Mucosa of descending colon (tissue), 3 donors: ENCODE measurements at regions not wholly inside any gene's neighbourhood (a gene's known extent, or its start where the extent isn't known, plus 50 kb on each side); places are given as distances from the start of the nearest gene placed in this dataset.

Experiments
- ATAC-seq: fragments of 200-7000 bp; cut with Tn5 transposase; one replicate; pipeline ENCODE4 v1.9.1; 2020; ENCODE audit warnings: mild to moderate bottlenecking, moderate library complexity
- DNase-seq, 3 donors: peaks; one replicate each; pipeline ENCODE4 v3.0.0-alpha.2; 2020
- H3K36me3 ChIP-seq: fragments of 200-600 bp; one replicate; pipeline ENCODE4 v1.8.0; 2021; ENCODE audit warnings: low read depth, mild to moderate bottlenecking
- H3K4me1 ChIP-seq: fragments of 200-600 bp; one replicate; pipeline ENCODE4 v1.8.0; 2021; ENCODE audit warnings: low read depth, mild to moderate bottlenecking
- H3K4me3 ChIP-seq: fragments of 200-600 bp; one replicate; pipeline ENCODE4 v1.8.0; 2021; ENCODE audit warnings: mild to moderate bottlenecking
- H3K9me3 ChIP-seq: fragments of 200-600 bp; one replicate; pipeline ENCODE4 v1.8.0; 2021; ENCODE audit warnings: mild to moderate bottlenecking
- CTCF ChIP-seq: fragments of 200-600 bp; IDR thresholded peaks from one replicate; pipeline ENCODE4 v1.8.0; 2022; ENCODE audit warnings: antibody characterized with exemption, mild to moderate bottlenecking
- intact Hi-C, 2 donors: fragments of 100-400 bp; cut with DNase I in 1 of 2; cut with micrococcal nuclease in 1 of 2; formaldehyde crosslinking; loops; one replicate each; pipeline versions ENCODE4 v1.11.0 to v1.11.1; 2022; cut with DNase I, micrococcal nuclease
- donor health status: DM: no; HTN: no; CAD: no; lungs with moderate emphysema.
- donor health status: DM: no; HTN: no; CAD: no.
- donor health status: DM: no; HTN: yes; CAD: no.

GRCh38 chr12:91311081-91311480 is 128.5 kb upstream of the DCN start:
- no peaks in the 10 kb centered on the region for H3K4me1 ChIP-seq
- H3K36me3 ChIP-seq: no peaks in the 10 kb centered on the region
- intact Hi-C loops: no loop called here
- DNase-seq (no peak), ATAC-seq (no peak)
- no peak for TF ChIP-seq CTCF
- H3K9me3 ChIP-seq: no peaks in the 10 kb centered on the region
- no peak overlapping the region for H3K4me3 ChIP-seq

- H3K4me1 ChIP-seq: no peaks in the 10 kb centered on the region
- intact Hi-C loops: no loop called here
- DNase-seq: no peak
- no peaks in the 10 kb centered on the region for H3K36me3 ChIP-seq
- ATAC-seq: no peak
- no peak for TF ChIP-seq CTCF
- no peaks in the 10 kb centered on the region for H3K9me3 ChIP-seq
- no peak overlapping the region for H3K4me3 ChIP-seq
These were observed 126.8 kb upstream of the DCN start for GRCh38 chr12:91309450-91309849.

- ATAC-seq (no peak), DNase-seq (no peak)
- Histone ChIP-seq H3K36me3 (no peaks in the 10 kb centered on the region), H3K4me1 (no peaks in the 10 kb centered on the region), H3K4me3 (no peak overlapping the region), H3K9me3 (no peaks in the 10 kb centered on the region)
- intact Hi-C loops: no loop called here
- TF ChIP-seq CTCF: no peak
These were observed 125.5 kb upstream of the DCN start for GRCh38 chr12:91307957-91308670.

GRCh38 chr12:91290354-91290753 is 107.7 kb upstream of the DCN start:
- H3K4me3 ChIP-seq: no peak overlapping the region
- H3K9me3 ChIP-seq: no peaks in the 10 kb centered on the region
- H3K4me1 ChIP-seq: no peaks in the 10 kb centered on the region
- DNase-seq (no peak), ATAC-seq (no peak)
- intact Hi-C loops: no loop called here
- no peak for TF ChIP-seq CTCF
- H3K36me3 ChIP-seq: no peaks in the 10 kb centered on the region

GRCh38 chr12:91289906-91290305 is 107.3 kb upstream of the DCN start:
- ATAC-seq (no peak), DNase-seq (no peak)
- no peak overlapping the region for H3K4me3 ChIP-seq
- H3K4me1 ChIP-seq: no peaks in the 10 kb centered on the region
- no peaks in the 10 kb centered on the region for H3K36me3 ChIP-seq
- no peaks in the 10 kb centered on the region for H3K9me3 ChIP-seq
- no peak for TF ChIP-seq CTCF
- intact Hi-C loops: no loop called here

GRCh38 chr12:91289072-91289471 is 106.5 kb upstream of the DCN start:
- H3K4me1 ChIP-seq: no peaks in the 10 kb centered on the region
- no peaks in the 10 kb centered on the region for H3K9me3 ChIP-seq
- H3K36me3 ChIP-seq: no peaks in the 10 kb centered on the region
- no peak for TF ChIP-seq CTCF
- ATAC-seq (no peak), DNase-seq (no peak)
- intact Hi-C loops: no loop called here
- no peak overlapping the region for H3K4me3 ChIP-seq
